ENCODE measurements at regions not wholly inside any gene's neighbourhood (a gene's known extent, or its start where the extent isn't known, plus 50 kb on each side); places are given as distances from the start of the nearest gene placed in this dataset.

GRCh38 chr14:22407033-22407432 lies 182.0 kb downstream of the DAD1 start:
- POLR2A ChIA-PET (ENCODE audit: unreplicated experiment) = no interaction called here
- Histone ChIP-seq H3K36me3 (ENCODE audit: low read depth) (no peaks in the 10 kb centered on the region), H3K79me2 (ENCODE audit: low read depth) (no peaks in the 10 kb centered on the region), H3K9me3 (ENCODE audit: insufficient read depth, low read depth) (no peaks in the 10 kb centered on the region), H3K27ac (no peak overlapping the region), H3K4me2 (no peak overlapping the region), H3K4me3 (no peak overlapping the region), H3F3A (ENCODE audit: insufficient read depth, low read depth) (no peaks in the 10 kb centered on the region), H3K4me1 (replicated peaks; ENCODE audit: insufficient read depth) (no peaks in the 10 kb centered on the region), H3K9me2 (ENCODE audit: insufficient read depth) (no peaks in the 10 kb centered on the region), H4K20me1 (ENCODE audit: insufficient read depth) (no peaks in the 10 kb centered on the region), H2AFZ (no peak overlapping the region), H3K27me3 (ENCODE audit: insufficient read depth, low read depth) (no peaks in the 10 kb centered on the region)
- no TSS peak for BruUV-seq (replicated peaks)
- CTCF ChIA-PET = no interaction called here
- no peak for DNase-seq
- intact Hi-C loops (cut with micrococcal nuclease; ENCODE audit: unreplicated experiment) = no loop called here
- TF ChIP-seq CTCF (conservative IDR thresholded peaks at IDR 0.05) = no peak
- TF ChIP-seq EZH2 (IDR thresholded peaks at IDR 0.05; ENCODE audit: low read depth) = no peak

GRCh38 chr14:22405201-22405600 lies 183.8 kb downstream of the DAD1 start:
- DNase-seq = no peak
- no peaks in the 10 kb centered on the region for H3K79me2 ChIP-seq (ENCODE audit: low read depth)
- intact Hi-C loops (cut with micrococcal nuclease; ENCODE audit: unreplicated experiment) = no loop called here
- TF ChIP-seq EZH2 (IDR thresholded peaks at IDR 0.05; ENCODE audit: low read depth) (no peak), CTCF (conservative IDR thresholded peaks at IDR 0.05) (no peak)
- no peak overlapping the region for H2AFZ ChIP-seq
- no peaks in the 10 kb centered on the region for H4K20me1 ChIP-seq (ENCODE audit: insufficient read depth)
- no peaks in the 10 kb centered on the region for H3K9me3 ChIP-seq (ENCODE audit: insufficient read depth, low read depth)
- no peak overlapping the region for H3K27ac ChIP-seq
- H3K4me2 ChIP-seq = no peak overlapping the region
- H3K4me1 ChIP-seq (replicated peaks; ENCODE audit: insufficient read depth) = no peaks in the 10 kb centered on the region
- H3K9me2 ChIP-seq (ENCODE audit: insufficient read depth) = no peaks in the 10 kb centered on the region
- no peaks in the 10 kb centered on the region for H3F3A ChIP-seq (ENCODE audit: insufficient read depth, low read depth)
- H3K4me3 ChIP-seq = no peak overlapping the region
- H3K36me3 ChIP-seq (ENCODE audit: low read depth) = no peaks in the 10 kb centered on the region
- POLR2A ChIA-PET (ENCODE audit: unreplicated experiment) = no interaction called here
- no peaks in the 10 kb centered on the region for H3K27me3 ChIP-seq (ENCODE audit: insufficient read depth, low read depth)
- no TSS peak for BruUV-seq (replicated peaks)
- CTCF ChIA-PET = no interaction called here

GRCh38 chr14:22403296-22403695 lies 185.7 kb downstream of the DAD1 start:
- BruUV-seq (replicated peaks) = no TSS peak
- TF ChIP-seq CTCF (conservative IDR thresholded peaks at IDR 0.05) (no peak), EZH2 (IDR thresholded peaks at IDR 0.05; ENCODE audit: low read depth) (no peak)
- H3F3A ChIP-seq (ENCODE audit: insufficient read depth, low read depth) = no peaks in the 10 kb centered on the region
- H2AFZ ChIP-seq = no peak overlapping the region
- no peaks in the 10 kb centered on the region for H3K4me1 ChIP-seq (replicated peaks; ENCODE audit: insufficient read depth)
- DNase-seq = no peak
- ChIA-PET POLR2A (ENCODE audit: unreplicated experiment) (no interaction called here), CTCF (no interaction called here)
- H3K4me3 ChIP-seq = no peak overlapping the region
- intact Hi-C loops (cut with micrococcal nuclease; ENCODE audit: unreplicated experiment) = no loop called here
- no peaks in the 10 kb centered on the region for H4K20me1 ChIP-seq (ENCODE audit: insufficient read depth)
- no peaks in the 10 kb centered on the region for H3K79me2 ChIP-seq (ENCODE audit: low read depth)
- no peaks in the 10 kb centered on the region for H3K9me3 ChIP-seq (ENCODE audit: insufficient read depth, low read depth)
- H3K27me3 ChIP-seq (ENCODE audit: insufficient read depth, low read depth) = no peaks in the 10 kb centered on the region
- no peak overlapping the region for H3K27ac ChIP-seq
- no peak overlapping the region for H3K4me2 ChIP-seq
- no peaks in the 10 kb centered on the region for H3K9me2 ChIP-seq (ENCODE audit: insufficient read depth)
- no peaks in the 10 kb centered on the region for H3K36me3 ChIP-seq (ENCODE audit: low read depth)

All from PC-9 (cell line).